Right lobe of liver (tissue), 6 donors: ENCODE measurements at regions not wholly inside any gene's neighbourhood (a gene's known extent, or its start where the extent isn't known, plus 50 kb on each side); places are given as distances from the start of the nearest gene placed in this dataset.

Experiments
- ATAC-seq, 4 donors: fragments of 200-7000 bp; cut with Tn5 transposase; one replicate each; pipeline ENCODE4 v1.9.1; 2020; ENCODE audit warnings: mild to moderate bottlenecking in 4 of 4, moderate library complexity in 4 of 4
- DNase-seq, 3 donors: peaks; one replicate each; pipeline ENCODE4 v3.0.0-alpha.2; 2020
- H3K27ac ChIP-seq, 3 donors: fragments of 200-600 bp; one replicate each; pipeline ENCODE4 v1.8.0; 2022
- H3K27me3 ChIP-seq, 2 donors: fragments of 200-600 bp; one replicate each; pipeline ENCODE4 v1.8.0; 2022
- H3K36me3 ChIP-seq, 4 donors: fragments of 200-600 bp; sonication (generic) in 1 of 4; one replicate each; pipeline versions ENCODE4 v1.5.1 to v1.8.0; 2017 to 2022; ENCODE audit warnings: control low read depth in 1 of 4
- H3K4me1 ChIP-seq, 4 donors: fragments of 200-600 bp; sonication (generic) in 1 of 4; one replicate each; pipeline versions ENCODE4 v1.5.1 to v1.8.0; 2017 to 2022; ENCODE audit warnings: control low read depth in 1 of 4
- H3K4me3 ChIP-seq, 3 donors: fragments of 200-600 bp; one replicate each; pipeline ENCODE4 v1.8.0; 2022
- H3K9me3 ChIP-seq, 4 donors: fragments of 200-600 bp; sonication (generic) in 1 of 4; one replicate each; pipeline versions ENCODE4 v1.5.1 to v1.8.0; 2017 to 2022; ENCODE audit warnings: control low read depth in 1 of 4
- CTCF ChIP-seq, 4 donors: fragments of 200-600 bp in 3 of 4; fragments of 450-650 bp in 1 of 4; IDR thresholded peaks; one replicate each; pipeline versions ENCODE4 v1.5.1 to v1.8.0; 2016 to 2022; ENCODE audit warnings: antibody characterized with exemption in 4 of 4, mild to moderate bottlenecking in 2 of 4
- POLR2A ChIP-seq: fragments of 450-650 bp; IDR thresholded peaks from one replicate; pipeline ENCODE4 v1.6.1; 2017; ENCODE audit warnings: antibody characterized with exemption, mild to moderate bottlenecking
- WGBS: methylation state at CpG from one replicate; pipeline ENCODE4 v1.1.6; 2018; ENCODE audit warnings: low coverage, low lambda C conversion rate; ENCODE audit not compliant: insufficient coverage; ENCODE audit errors: missing lambda C conversion rate; 5-methylcytosine and 5-hydroxymethylcytosine counted together
- intact Hi-C, 2 donors: fragments of 100-400 bp; cut with DNase I; formaldehyde crosslinking; loops; one replicate each; pipeline versions ENCODE4 v1.11.2 to v1.14.1; 2022
- donor health status: DM: no; HTN: yes; CAD: no.
- donor health status: DM: no; HTN: no; CAD: no.
- donor health status: DM: no; HTN: no; CAD: no.
- donor health status: DM: no; HTN: yes; CAD: no.
- donor health status: DM: no; HTN: yes; CAD: no.

DNA sequence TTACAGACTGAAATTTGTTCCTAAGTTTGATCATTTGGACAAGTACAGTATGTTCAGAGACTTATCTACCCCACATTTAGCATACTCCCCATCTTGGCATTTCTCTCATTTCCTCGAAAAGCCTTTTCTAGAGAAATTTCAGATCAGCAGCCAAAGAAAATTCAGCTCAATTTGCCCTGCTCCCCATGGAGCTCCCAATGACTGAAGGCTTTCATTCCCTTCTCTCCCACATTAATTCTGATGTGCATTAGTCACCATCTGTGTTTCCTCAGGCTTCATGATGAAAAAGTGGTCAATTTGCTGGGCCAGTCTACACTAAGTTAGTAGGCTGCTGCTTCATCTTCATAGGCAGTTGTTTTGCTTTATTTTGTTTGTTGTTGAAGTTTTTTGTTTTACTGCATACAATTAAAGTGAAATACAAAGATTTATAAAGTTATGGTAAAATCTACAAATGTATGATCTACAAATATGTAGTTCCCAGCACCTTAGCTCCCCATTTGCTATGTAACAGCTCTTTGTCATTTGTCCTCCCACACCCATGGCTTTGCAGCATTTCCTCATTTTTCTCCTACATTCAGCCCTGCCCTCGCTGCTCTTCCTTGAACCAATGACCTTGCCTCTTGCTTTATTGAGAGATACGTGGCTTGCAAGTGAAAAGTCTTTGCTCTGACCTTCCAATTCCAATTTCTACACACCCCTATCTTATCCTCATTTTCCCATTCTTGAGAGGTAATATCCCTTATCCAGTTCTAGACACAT is 193.9 kb downstream of the ANAPC10 start:
- Histone ChIP-seq H3K27me3 (no peaks in the 10 kb centered on the region), H3K27ac (no peak overlapping the region), H3K4me1 (no peaks in the 10 kb centered on the region), H3K9me3 (no peaks in the 10 kb centered on the region), H3K4me3 (no peak overlapping the region), H3K36me3 (no peaks in the 10 kb centered on the region)
- DNase-seq (no peak), ATAC-seq (no peak)
- WGBS, result 45% methylated on average over 3 of the region's 3 CpGs
- TF ChIP-seq POLR2A, result no peak
- TF ChIP-seq CTCF (IDR thresholded peaks at IDR 0.05), result no peak
- intact Hi-C loops, result no loop called here

DNA sequence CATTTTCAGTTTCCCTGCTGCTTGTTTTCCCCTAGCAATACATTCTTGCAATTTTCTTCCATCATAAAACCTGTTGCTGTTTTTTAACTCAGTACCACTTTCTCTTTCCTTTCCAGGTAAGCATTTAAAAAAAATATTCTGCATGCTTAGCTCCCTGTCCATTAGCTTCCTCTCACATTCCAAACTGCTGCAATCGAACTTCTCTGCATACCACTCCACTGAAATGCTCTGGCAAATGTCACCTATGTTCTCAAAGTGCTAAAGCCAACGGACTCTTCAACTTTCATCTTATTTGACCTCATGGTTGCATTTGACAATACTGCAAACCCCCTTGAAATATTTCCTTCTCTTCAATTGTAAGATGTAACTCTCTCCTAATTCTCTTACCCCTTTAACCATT is 192.7 kb downstream of the ANAPC10 start:
- TF ChIP-seq POLR2A (no peak), CTCF (IDR thresholded peaks at IDR 0.05) (no peak)
- DNase-seq (no peak), ATAC-seq (no peak)
- Histone ChIP-seq H3K27ac (no peak overlapping the region), H3K36me3 (no peaks in the 10 kb centered on the region), H3K27me3 (no peaks in the 10 kb centered on the region), H3K4me3 (no peak overlapping the region), H3K9me3 (no peaks in the 10 kb centered on the region), H3K4me1 (no peaks in the 10 kb centered on the region)
- intact Hi-C loops, result no loop called here
- WGBS, result 33% methylated on average over 2 of the region's 2 CpGs

GRCh38 chr4:144906181-144906925 is 191.6 kb downstream of the ANAPC10 start:
- Histone ChIP-seq H3K9me3 (no peaks in the 10 kb centered on the region), H3K27me3 (no peaks in the 10 kb centered on the region), H3K27ac (no peak overlapping the region), H3K4me3 (no peak overlapping the region), H3K36me3 (no peaks in the 10 kb centered on the region), H3K4me1 (no peaks in the 10 kb centered on the region)
- 50% methylated on average over 6 of the region's 6 CpGs for WGBS
- ATAC-seq (peak in 1 of 4 donors; percentile 50), DNase-seq (no peak)
- TF ChIP-seq POLR2A, result no peak
- TF ChIP-seq CTCF (IDR thresholded peaks at IDR 0.05), result no peak
- intact Hi-C loops, result no loop called here

GRCh38 chr4:144910723-144911122 is 187.3 kb downstream of the ANAPC10 start:
- no peak for DNase-seq
- Histone ChIP-seq H3K9me3 (no peaks in the 10 kb centered on the region), H3K4me1 (no peaks in the 10 kb centered on the region), H3K36me3 (no peaks in the 10 kb centered on the region), H3K27me3 (no peaks in the 10 kb centered on the region), H3K4me3 (no peak overlapping the region), H3K27ac (no peak overlapping the region)
- ATAC-seq, result no peak
- no peak for TF ChIP-seq CTCF (IDR thresholded peaks at IDR 0.05)
- TF ChIP-seq POLR2A, result no peak
- 67% methylated on average over 1 of the region's 2 CpGs for WGBS
- intact Hi-C loops, result no loop called here
